HG02642 (cell line): ENCODE measurements at regions not wholly inside any gene's neighbourhood (a gene's known extent, or its start where the extent isn't known, plus 50 kb on each side); places are given as distances from the start of the nearest gene placed in this dataset.

Source experiments
- ATAC-seq: cut with Tn5 transposase; IDR thresholded peaks from one replicate; pipeline ENCODE4 v1.9.1; 2021; ENCODE audit warnings: mild to moderate bottlenecking; ENCODE audit not compliant: unreplicated experiment, poor library complexity

DNA sequence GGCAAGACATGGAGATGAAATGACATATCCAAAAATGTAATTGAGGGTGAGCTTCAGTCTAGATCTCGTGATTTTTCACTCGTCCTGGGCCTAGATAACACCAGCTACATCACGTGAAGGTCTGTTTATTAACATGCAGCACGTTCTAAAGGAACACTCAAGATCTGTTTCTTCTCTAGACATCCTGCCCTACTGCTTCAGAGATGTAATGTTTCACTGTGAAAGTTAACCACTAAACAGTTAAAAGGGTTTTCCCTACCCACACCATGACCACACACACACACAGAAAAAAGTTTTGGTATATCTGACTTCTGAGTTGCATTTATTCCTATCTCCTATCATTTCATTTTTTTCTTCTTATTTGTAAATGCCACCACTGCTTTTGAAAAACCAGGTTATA lies 52.3 kb upstream of the SMIM31 start:
- ATAC-seq: peak; percentile 72
